Duodenal mucosa (tissue), 2 donors: ENCODE measurements at regions not wholly inside any gene's neighbourhood (a gene's known extent, or its start where the extent isn't known, plus 50 kb on each side); places are given as distances from the start of the nearest gene placed in this dataset.

Source experiments
- H3K27ac ChIP-seq: one replicate; pipeline ENCODE4 v1.7.0; 2013; ENCODE audit warnings: low read depth, low read length
- H3K27me3 ChIP-seq, 2 donors: one replicate each; pipeline ENCODE4 v1.7.0; 2013; ENCODE audit warnings: low read length in 2 of 2, control low read depth in 1 of 2; ENCODE audit not compliant: insufficient read depth in 2 of 2, control insufficient read depth in 1 of 2
- H3K36me3 ChIP-seq, 2 donors: one replicate each; pipeline ENCODE4 v1.7.0; 2013; ENCODE audit warnings: low read length in 2 of 2, control low read depth in 1 of 2; ENCODE audit not compliant: insufficient read depth in 2 of 2, control insufficient read depth in 1 of 2
- H3K4me1 ChIP-seq, 2 donors: one replicate each; pipeline ENCODE4 v1.7.0; 2013; ENCODE audit warnings: low read length in 2 of 2, control low read depth in 1 of 2; ENCODE audit not compliant: insufficient read depth in 2 of 2, control insufficient read depth in 1 of 2
- H3K4me3 ChIP-seq, 2 donors: one replicate each; pipeline ENCODE4 v1.7.0; 2013; ENCODE audit warnings: low read length in 2 of 2, low read depth in 1 of 2
- H3K9ac ChIP-seq, 2 donors: one replicate each; pipeline ENCODE4 v1.7.0; 2013; ENCODE audit warnings: low read length in 2 of 2, low read depth in 1 of 2
- H3K9me3 ChIP-seq, 2 donors: one replicate each; pipeline ENCODE4 v1.7.0; 2013; ENCODE audit warnings: low read length in 2 of 2, control low read depth in 1 of 2; ENCODE audit not compliant: control insufficient read depth in 1 of 2

DNA sequence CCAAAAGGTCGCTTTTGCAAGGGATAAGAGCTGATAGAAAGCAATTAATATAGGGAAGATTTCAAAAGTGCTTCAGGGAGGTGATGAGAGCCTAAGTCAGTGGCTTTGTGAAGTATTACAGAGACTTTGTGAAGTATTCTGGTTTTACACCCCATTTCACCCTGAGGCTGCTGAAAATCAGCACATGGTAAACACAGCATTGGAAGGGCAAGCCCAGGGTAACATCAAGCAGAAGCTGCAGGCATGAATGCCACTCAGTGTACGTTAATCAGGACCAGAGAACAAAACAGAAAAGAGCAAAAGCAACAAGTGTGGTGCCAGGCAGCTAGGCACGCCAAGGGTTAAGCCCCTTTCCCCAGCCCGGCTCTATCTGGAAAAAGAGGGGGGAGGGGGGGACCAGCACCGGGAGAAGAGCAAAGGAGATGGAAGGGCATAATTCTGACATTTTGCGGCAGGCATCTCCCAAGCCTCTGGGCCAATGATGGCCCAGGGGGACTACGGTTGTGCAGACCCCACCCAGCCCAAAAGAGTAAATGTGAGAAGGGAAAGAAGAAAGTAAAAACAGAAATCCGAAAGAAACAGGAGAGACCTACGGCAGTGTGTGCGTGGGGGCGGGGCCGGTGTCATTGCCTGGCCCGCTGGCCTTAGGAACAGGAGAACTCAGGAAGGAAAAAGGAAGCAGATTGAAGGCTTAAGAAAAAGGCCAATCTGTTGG, 58.9 kb downstream of the DHRS2 start:
- peak overlapping the region; percentile 53 to 62 for H3K4me3 ChIP-seq
- no peaks in the 10 kb centered on the region for H3K9me3 ChIP-seq
- H3K9ac ChIP-seq, result no peak overlapping the region
- peaks cover 0 to 4% of the 10 kb centered on the region in 2 donors for H3K27me3 ChIP-seq
- peaks cover 13 to 15% of the 10 kb centered on the region in 2 donors for H3K4me1 ChIP-seq
- no peaks in the 10 kb centered on the region for H3K36me3 ChIP-seq
- no peak overlapping the region for H3K27ac ChIP-seq

DNA sequence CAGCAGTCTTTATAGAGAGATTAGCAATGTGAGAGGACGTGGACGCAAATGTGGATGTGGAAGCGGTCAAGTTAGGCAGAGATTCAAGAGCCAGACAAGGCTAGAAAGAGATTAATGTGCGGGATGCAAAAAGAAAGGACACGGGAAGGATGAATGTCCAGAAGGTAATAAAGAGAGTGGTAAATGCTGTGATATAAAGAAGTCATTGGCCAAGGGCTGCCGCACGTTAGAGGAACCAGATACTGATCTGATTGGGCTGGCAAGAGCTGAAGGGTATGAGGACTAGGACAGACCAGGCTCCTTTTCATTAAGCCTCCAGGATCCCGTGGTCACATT, 59.5 kb downstream of the DHRS2 start:
- Histone ChIP-seq H3K9me3 (no peaks in the 10 kb centered on the region), H3K4me3 (peak overlapping the region; percentile 53 to 62), H3K27ac (no peak overlapping the region), H3K27me3 (peaks cover 0 to 4% of the 10 kb centered on the region in 2 donors), H3K4me1 (peaks cover 13 to 15% of the 10 kb centered on the region in 2 donors), H3K9ac (no peak overlapping the region), H3K36me3 (no peaks in the 10 kb centered on the region)

DNA sequence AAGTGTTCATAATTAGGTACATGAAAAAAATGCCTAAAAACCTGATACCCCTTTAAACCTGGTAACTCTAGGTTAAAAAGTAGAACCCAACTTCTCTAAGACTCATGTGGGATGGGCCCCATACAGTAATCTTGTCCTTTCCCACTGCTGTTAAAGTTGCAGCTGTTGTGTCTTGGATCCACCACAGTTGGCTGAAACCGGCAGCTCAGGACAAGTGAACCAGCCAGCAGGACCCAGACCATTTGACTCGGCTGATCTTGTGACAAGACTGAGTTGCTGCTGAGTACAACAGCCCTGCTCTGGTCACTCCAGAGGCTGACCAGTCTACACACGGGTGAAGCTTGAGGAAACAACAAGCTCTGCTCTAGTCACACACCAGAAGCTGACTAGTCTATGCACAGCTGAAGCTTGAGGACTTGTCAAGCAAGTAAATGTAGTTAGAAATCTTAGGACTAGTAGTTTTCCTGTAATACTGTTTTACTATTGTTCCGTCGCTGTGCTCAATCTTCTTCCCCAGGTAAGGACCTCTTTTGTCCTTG, 60.6 kb downstream of the DHRS2 start:
- Histone ChIP-seq H3K4me3 (no peak overlapping the region), H3K36me3 (no peaks in the 10 kb centered on the region), H3K9me3 (no peaks in the 10 kb centered on the region), H3K9ac (no peak overlapping the region), H3K4me1 (peaks cover 13 to 15% of the 10 kb centered on the region in 2 donors), H3K27ac (no peak overlapping the region), H3K27me3 (peaks cover 0 to 4% of the 10 kb centered on the region in 2 donors)

DNA sequence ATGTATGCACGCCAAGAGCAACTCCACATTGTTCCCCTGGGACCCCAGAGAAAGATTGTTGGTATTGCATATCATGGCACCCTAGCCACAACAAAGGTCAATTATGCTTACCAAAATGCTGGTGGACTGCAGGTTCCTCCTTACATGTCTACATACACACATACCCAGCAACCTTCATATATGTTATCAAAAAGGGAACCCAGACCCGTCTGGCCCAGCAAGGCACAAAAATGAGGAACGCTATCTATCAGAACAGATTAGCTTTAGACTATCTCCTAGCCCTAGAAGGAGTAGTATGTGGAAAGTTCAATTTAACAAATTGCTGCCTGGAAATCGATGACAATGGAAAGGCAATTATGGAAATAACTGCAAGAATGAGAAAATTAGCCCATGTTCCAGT, 61.5 kb downstream of the DHRS2 start:
- Histone ChIP-seq H3K4me1 (peaks cover 13 to 15% of the 10 kb centered on the region in 2 donors), H3K9ac (no peak overlapping the region), H3K9me3 (no peaks in the 10 kb centered on the region), H3K27me3 (peaks cover 0 to 4% of the 10 kb centered on the region in 2 donors), H3K27ac (no peak overlapping the region), H3K36me3 (no peaks in the 10 kb centered on the region), H3K4me3 (no peak overlapping the region)

DNA sequence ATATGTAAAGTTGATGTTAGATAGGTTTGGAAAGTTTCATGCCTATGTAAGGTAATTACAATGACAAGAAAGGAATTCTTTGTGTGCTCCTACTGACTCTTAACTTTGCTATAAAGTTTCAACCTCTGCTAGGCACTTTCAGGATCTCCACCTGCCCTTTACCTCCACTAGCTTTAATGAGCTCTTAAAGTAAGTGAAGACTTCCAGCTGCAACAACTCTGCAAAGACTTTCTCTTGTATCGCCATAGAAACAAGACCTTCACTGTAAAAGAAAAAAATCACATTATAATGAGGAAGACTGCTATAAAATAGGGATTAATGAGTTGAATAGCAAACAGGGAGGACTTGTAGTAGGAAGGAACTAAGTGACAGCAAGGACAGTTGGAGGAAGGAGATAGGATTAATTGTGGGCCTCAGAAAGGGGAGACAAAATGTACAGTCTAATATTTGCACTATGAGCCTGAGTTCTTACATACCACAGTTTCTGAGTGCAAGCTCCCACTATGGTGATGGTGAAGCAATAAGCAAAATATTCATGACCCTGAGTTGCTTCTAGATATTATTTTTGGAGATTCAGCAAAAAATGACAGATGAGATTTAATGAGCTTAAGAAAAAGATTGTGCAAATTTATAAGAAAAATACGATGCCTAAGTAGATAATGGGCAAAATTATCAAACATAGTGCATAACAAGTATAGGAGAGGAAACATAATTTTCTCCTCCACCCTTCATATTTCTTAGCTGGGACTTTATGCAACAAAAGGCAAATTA, 66.7 kb downstream of the DHRS2 start:
- Histone ChIP-seq H3K9ac (no peak overlapping the region), H3K36me3 (no peaks in the 10 kb centered on the region), H3K4me1 (no peaks in the 10 kb centered on the region), H3K27ac (no peak overlapping the region), H3K27me3 (no peaks in the 10 kb centered on the region), H3K9me3 (peaks cover 4 to 6% of the 10 kb centered on the region in 2 donors), H3K4me3 (no peak overlapping the region)

DNA sequence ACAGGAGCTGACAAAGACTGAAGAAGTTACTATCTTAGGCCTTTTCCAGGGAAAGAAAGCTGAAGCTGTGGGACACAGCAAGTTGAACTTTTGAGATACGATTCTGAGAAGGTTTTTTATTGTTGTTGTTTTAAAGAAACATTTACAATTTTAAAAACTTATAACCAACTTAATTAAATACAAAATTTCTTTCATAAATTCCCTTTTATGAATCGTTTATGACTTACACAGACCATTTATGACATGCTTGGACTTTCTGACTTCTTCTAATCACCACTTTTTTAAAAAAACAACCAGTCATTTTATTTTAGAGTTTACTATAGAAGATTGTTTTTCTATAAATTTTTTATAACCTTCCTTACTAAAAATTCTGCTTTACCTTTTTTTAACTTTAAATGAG, 68.7 kb downstream of the DHRS2 start:
- Histone ChIP-seq H3K27me3 (no peaks in the 10 kb centered on the region), H3K4me3 (no peak overlapping the region), H3K9ac (no peak overlapping the region), H3K9me3 (peaks cover 4 to 6% of the 10 kb centered on the region in 2 donors), H3K36me3 (no peaks in the 10 kb centered on the region), H3K4me1 (no peaks in the 10 kb centered on the region), H3K27ac (no peak overlapping the region)

DNA sequence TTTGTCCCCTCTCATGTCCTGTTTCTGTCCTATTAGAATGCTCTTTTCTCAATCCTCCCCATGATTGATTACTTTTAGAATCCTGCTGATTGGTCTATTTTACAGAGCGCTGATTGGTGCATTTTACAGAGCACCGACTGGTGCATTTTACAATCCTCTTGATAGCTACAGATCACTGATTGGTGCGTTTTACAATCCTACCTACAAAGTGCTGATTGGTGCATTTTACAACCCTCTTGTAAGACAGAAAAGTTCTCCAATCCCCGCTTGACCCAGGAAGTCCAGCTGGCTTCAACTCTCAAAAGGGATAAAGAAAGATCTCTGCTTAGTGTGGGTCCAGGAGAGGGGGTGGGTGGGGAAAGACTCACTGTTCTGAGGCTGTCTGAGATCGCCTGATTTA, 71.3 kb downstream of the DHRS2 start:
- Histone ChIP-seq H3K36me3 (no peaks in the 10 kb centered on the region), H3K9me3 (peaks cover 4 to 6% of the 10 kb centered on the region in 2 donors), H3K4me3 (no peak overlapping the region), H3K9ac (no peak overlapping the region), H3K27me3 (no peaks in the 10 kb centered on the region), H3K4me1 (no peaks in the 10 kb centered on the region), H3K27ac (no peak overlapping the region)

DNA sequence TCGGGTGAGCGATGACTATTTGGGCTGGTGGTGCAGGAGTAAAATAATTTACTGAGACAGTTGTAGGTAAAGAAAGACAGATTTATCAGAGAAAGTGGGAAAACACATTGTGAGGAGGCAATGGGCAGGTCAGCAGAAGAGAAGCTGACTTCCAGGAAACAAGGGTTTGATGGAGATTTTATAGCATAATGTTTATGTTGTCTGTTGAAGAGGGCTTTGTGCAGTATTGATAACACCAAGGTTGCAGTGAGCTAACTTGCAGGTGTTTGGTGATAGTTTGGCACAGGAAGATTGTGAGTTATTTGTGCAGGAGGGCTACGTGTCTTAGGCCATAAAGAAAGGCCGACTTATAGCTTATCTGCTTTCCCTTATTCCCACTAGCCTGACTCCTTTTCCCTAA, 72.2 kb downstream of the DHRS2 start:
- Histone ChIP-seq H3K27ac (no peak overlapping the region), H3K4me3 (no peak overlapping the region), H3K9me3 (peaks cover 4 to 6% of the 10 kb centered on the region in 2 donors), H3K36me3 (no peaks in the 10 kb centered on the region), H3K4me1 (no peaks in the 10 kb centered on the region), H3K9ac (no peak overlapping the region), H3K27me3 (no peaks in the 10 kb centered on the region)

DNA sequence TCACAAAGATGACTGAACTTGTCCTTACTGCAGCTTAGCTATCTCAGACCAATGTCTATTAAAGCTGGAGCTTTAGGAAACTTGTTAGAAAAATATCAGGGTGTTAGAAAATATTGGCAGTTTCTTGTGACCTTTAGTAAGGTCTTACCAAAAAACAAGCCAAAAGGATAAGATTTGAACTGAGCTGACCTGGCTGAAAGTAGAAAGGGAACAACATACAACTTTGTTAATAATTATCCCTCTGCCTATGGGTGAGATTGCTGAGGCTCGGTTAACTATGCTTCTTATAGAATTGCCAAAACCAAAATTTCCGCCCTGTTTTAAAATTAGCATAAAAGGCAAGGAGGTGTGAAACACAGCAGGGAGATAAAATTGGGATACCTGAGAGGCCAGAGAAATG, 73.8 kb downstream of the DHRS2 start:
- no peaks in the 10 kb centered on the region for H3K4me1 ChIP-seq
- H3K9ac ChIP-seq, result no peak overlapping the region
- no peak overlapping the region for H3K4me3 ChIP-seq
- no peak overlapping the region for H3K27ac ChIP-seq
- H3K9me3 ChIP-seq, result peaks cover 4 to 6% of the 10 kb centered on the region in 2 donors
- H3K27me3 ChIP-seq, result no peaks in the 10 kb centered on the region
- H3K36me3 ChIP-seq, result no peaks in the 10 kb centered on the region

DNA sequence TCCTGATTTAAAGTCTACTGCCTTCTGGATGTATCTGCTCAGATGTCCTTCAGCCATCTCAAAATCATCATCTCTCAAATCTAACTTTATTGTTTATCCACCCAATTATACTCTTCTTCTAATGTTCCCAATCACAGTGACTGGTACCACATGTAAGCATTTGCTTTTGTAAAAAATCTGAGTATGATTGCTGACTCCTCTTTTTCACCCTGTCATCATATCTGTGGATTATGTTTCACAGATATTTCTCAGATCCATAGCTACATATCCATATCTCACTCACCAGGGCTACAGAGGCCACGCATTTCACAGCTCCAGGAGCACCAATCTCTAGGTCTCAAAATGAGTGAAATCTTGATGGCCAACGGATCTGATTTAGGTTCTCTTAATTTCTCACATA, 76.1 kb downstream of the DHRS2 start:
- H3K36me3 ChIP-seq, result no peaks in the 10 kb centered on the region
- no peaks in the 10 kb centered on the region for H3K9me3 ChIP-seq
- H3K27me3 ChIP-seq, result no peaks in the 10 kb centered on the region
- H3K4me1 ChIP-seq, result no peaks in the 10 kb centered on the region
- no peak overlapping the region for H3K9ac ChIP-seq
- H3K27ac ChIP-seq, result no peak overlapping the region
- H3K4me3 ChIP-seq, result no peak overlapping the region
